HG02759 (cell line): ENCODE measurements at regions not wholly inside any gene's neighbourhood (a gene's known extent, or its start where the extent isn't known, plus 50 kb on each side); places are given as distances from the start of the nearest gene placed in this dataset.
"Not testable (repeated sequence)": the region's sequence is repeated elsewhere in the genome, so short reads cannot be mapped to it uniquely, and the experiment has no call there.

Source experiments
- ATAC-seq: cut with Tn5 transposase; IDR thresholded peaks from one replicate; pipeline ENCODE4 v1.9.1; 2021; ENCODE audit warnings: mild to moderate bottlenecking, moderate library complexity; ENCODE audit not compliant: unreplicated experiment

DNA sequence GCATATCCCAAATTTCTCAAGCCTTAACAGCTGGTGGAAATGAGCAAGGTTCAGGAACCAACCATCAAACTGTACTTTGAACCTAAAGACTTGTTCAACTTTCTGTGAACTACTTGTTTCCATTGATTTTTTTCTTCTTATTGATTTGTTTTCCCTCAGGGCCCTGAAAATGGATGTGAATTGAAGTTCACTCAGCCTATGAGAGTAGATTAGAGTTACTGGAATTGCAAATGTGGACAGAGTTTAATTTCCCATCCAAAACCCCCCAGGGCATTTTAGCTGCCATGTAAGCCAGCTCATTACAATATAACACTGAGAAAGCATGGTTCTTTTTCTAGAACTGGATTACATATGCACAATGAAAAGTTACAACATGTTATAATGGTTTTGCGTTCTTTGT is 1105.7 kb downstream of the REEP3 start:
- no peak for ATAC-seq

DNA sequence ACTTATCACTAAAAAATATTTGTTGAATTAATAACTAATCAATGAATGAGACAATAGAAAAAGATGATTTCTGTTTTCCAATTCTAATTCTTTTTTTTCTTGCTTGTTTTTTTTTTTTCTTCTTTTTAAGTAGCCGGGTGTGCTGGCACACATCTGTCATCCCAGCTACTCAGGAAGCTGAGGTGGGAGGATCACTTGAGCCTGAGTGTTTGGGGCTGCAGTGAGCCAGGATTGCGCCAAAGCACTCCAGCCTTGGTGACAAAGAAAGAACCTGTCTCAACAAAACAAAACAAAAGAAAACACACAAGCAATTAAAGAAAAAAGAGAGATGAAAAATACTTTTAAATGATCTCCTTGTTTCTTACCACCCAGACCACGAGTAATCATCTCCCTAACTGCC is 1109.3 kb downstream of the REEP3 start:
- ATAC-seq: no peak

- ATAC-seq: no peak
Measured at GRCh38 chr10:64635906-64636305, 1114.7 kb downstream of the REEP3 start.

GRCh38 chr10:64636461-64636860 is 1115.3 kb downstream of the REEP3 start:
- ATAC-seq: no peak

GRCh38 chr10:64637939-64638338 is 1116.7 kb downstream of the REEP3 start:
- no peak for ATAC-seq

- peak; percentile 42 for ATAC-seq
Measured at GRCh38 chr10:64648915-64649314, 1127.7 kb downstream of the REEP3 start.

DNA sequence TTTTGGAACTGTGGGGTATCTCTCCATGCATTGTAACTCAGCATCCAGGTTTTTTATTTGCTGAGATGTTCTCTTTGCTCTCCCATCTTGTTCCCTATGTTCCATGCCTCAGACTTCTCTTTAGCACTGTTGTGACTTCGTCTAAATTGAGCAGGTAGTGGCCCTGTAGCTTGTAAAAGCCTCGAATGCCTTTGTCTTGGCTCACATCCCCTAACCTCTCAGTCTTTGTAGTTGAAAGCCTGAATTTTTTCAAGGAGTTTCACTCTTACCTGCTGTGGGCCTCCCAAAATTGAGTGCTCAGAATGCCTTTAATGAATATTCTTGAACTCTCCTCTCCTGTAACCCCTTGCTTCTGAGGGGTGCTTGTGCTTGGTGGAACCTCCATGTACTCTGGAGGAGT is 1137.3 kb downstream of the REEP3 start:
- ATAC-seq: no peak

- ATAC-seq: no peak
Measured at GRCh38 chr10:64659311-64659710, 1138.1 kb downstream of the REEP3 start.

- ATAC-seq: no peak
Measured at GRCh38 chr10:64682043-64682442, 1160.8 kb downstream of the REEP3 start.

- ATAC-seq: no peak
Measured at GRCh38 chr10:64690194-64690593, 1169.0 kb downstream of the REEP3 start.

DNA sequence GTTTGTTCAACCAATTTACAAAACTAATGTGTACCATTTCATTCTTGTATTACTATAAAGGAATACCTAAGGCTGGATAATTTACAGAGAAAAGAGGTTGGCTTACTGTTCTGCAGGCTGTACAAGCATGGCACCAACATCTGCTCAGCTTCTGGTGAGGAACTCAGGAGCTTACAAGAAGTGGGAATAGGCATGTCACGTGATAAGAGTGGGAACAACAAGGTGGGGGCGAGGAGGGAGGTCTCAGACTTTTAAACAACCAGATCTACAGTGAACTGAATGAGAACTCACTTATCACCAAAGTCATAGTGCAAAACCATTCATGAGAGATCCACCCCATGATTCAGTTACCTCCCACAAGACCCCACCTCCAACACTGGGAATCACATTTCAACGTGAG is 1178.0 kb downstream of the REEP3 start:
- ATAC-seq: no peak

GRCh38 chr10:64702086-64702485 is 1180.9 kb downstream of the REEP3 start:
- ATAC-seq: not testable (repeated sequence)

DNA sequence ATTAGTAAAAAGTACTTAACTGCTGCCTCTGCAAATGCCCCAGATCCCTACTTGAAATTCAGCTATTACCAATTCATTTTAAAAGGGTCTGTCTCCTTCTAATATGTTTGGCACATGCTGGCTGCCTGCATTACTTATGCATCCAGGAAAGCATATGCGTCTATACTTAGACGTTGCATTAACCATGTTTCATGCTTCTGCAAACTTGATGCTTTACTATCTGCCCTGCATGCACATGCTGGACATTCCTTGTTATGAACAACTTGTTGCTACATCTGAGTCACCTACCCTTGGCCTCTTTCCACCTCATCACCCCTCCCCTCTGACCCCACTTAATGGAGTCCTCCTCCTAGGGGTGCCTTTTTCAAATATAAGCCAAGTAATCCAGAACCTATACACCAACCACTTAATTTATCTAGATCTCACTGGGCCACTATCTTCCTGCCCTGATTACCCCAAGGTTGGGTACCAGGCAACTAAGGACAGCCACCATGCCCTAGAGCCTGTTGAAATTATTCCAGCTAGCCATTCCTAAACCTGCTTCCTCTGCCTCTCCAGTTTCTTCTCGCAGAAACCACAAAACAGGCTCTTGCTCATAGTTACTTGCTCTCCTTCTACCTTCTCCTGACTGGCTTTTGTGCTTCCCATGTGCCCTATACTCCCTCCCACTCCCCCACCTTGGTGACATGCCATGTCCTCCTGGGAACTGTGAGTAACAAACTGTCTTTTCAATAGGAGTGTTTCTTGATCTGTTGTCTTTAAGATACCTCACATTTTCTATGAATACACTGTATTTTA is 1187.9 kb downstream of the REEP3 start:
- ATAC-seq: no peak

GRCh38 chr10:64726466-64726865 is 1205.3 kb downstream of the REEP3 start:
- ATAC-seq: no peak

DNA sequence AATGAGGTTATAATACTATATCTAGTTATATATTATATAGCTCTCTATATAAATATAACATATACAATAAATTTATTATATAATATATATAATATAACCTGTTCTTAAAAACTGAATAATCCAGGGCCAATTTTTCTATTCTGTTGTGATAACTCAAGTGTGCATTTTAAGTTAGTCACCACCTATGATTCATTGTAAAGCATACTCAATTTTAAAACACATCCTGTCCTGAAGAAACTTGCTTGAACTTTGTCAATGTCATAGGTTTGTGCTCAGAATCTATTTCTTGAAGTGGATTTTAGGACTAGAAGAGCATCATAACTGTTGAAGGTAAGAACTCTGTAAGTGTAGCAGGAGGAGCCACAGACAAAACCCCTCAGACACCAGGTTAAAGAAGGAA is 1209.8 kb downstream of the REEP3 start:
- no peak for ATAC-seq

DNA sequence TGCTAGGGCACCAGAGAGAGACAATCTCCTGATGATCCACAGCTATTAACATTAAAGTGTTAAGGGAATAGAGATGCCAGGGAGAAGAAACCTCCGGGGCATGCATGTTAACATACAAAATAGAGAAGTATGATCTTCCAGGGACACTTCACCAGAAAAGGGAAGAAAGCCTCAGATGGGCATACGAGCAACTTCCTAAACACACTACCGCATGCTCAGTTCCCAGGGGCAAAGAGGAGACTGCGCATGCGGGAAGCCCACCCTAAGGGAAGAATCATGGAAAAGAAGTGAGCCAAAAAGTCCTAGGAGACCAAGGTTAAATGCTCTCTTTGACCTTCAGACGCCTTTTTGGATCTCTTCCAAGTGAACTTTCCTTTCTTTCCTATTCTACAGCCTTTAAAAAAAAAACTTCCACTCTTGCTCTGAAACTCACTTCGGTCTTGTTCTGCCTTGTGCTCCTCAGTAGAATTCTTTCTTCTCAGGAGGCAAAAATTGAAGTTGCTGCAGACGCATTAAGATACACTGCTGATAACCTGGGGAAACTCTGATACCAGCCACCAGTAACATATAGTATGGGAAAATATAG is 1211.3 kb downstream of the REEP3 start:
- no peak for ATAC-seq

GRCh38 chr10:64733980-64734379 is 1212.8 kb downstream of the REEP3 start:
- ATAC-seq: no peak

DNA sequence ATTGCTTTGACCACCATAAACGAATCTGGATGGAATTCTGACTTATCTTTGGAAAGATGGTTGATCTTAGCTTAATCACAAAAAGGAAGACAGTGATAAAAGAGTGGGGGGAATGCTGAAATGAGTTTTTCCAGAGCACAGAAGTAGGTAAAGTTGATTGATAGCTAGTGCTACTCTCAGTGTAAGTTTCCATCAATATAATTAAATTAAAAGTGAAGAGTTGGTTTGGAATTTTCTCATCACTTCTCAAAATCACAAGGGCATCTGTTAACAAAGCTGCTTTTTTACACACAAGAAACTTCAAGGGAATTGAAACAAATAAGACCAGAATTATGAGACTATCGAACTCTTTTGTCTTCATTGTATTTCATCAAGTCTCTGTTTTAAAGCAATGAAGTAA is 1217.3 kb downstream of the REEP3 start:
- no peak for ATAC-seq

- ATAC-seq: no peak
Measured at GRCh38 chr10:64745565-64745964, 1224.4 kb downstream of the REEP3 start.

- no peak for ATAC-seq
Measured at GRCh38 chr10:64750672-64751071, 1229.5 kb downstream of the REEP3 start.

- ATAC-seq: no peak
Measured at GRCh38 chr10:64753516-64753915, 1232.3 kb downstream of the REEP3 start.

- ATAC-seq: no peak
Measured at GRCh38 chr10:64760371-64760770, 1239.2 kb downstream of the REEP3 start.

- ATAC-seq: no peak
Measured at GRCh38 chr10:64762861-64763260, 1241.7 kb downstream of the REEP3 start.
